Neutrophil (primary cell): ENCODE measurements at regions not wholly inside any gene's neighbourhood (a gene's known extent, or its start where the extent isn't known, plus 50 kb on each side); places are given as distances from the start of the nearest gene placed in this dataset.

Experiments used
- H3K27ac ChIP-seq: fragments of 200-600 bp; sonication (generic); 2 replicates; pipeline ENCODE4 v1.5.1; 2016; ENCODE audit warnings: mild to moderate bottlenecking, moderate library complexity
- H3K27me3 ChIP-seq: fragments of 200-600 bp; sonication (generic); 2 replicates; pipeline ENCODE4 v1.6.0; 2016; ENCODE audit warnings: mild to moderate bottlenecking
- H3K36me3 ChIP-seq: fragments of 200-600 bp; sonication (generic); 2 replicates; pipeline ENCODE4 v1.5.1; 2017
- H3K4me1 ChIP-seq, 2 experiments: fragments of 200-600 bp in 1 of 2; sonication (generic) in 1 of 2; 1 replicate in 1 of 2; 2 replicates in 1 of 2; pipeline versions ENCODE4 v1.5.1 to v1.6.1; 2013 to 2016; ENCODE audit warnings: low read depth in 1 of 2, low read length in 1 of 2, mild to moderate bottlenecking in 1 of 2, moderate library complexity in 1 of 2; ENCODE audit not compliant: control insufficient read depth in 1 of 2, insufficient read depth in 1 of 2
- H3K4me3 ChIP-seq, 2 experiments: fragments of 200-600 bp in 1 of 2; sonication (generic) in 1 of 2; 1 replicate in 1 of 2; 2 replicates in 1 of 2; pipeline ENCODE4 v1.5.1; 2013 to 2016; ENCODE audit warnings: low read depth in 1 of 2, low read length in 1 of 2, mild to moderate bottlenecking in 1 of 2, moderate library complexity in 1 of 2
- H3K9me3 ChIP-seq: fragments of 200-600 bp; sonication (generic); 2 replicates; pipeline ENCODE4 v1.5.1; 2016
- CTCF ChIP-seq: fragments of 200-600 bp; sonication (generic); IDR thresholded peaks from 2 replicates; pipeline ENCODE4 v1.5.1; 2016; ENCODE audit warnings: antibody characterized with exemption

GRCh38 chr9:73011956-73012355, 59.1 kb upstream of the ALDH1A1 start:
- Histone ChIP-seq H3K27ac (no peak overlapping the region), H3K36me3 (no peaks in the 10 kb centered on the region), H3K27me3 (no peaks in the 10 kb centered on the region), H3K9me3 (no peaks in the 10 kb centered on the region), H3K4me1 (peaks cover 0 to 14% of the 10 kb centered on the region in 2 experiments), H3K4me3 (no peak overlapping the region)
- TF ChIP-seq CTCF: no peak

GRCh38 chr9:73011181-73011750, 58.4 kb upstream of the ALDH1A1 start:
- no peaks in the 10 kb centered on the region for H3K9me3 ChIP-seq
- H3K36me3 ChIP-seq: no peaks in the 10 kb centered on the region
- no peak for TF ChIP-seq CTCF
- H3K4me1 ChIP-seq: peaks cover 0 to 14% of the 10 kb centered on the region in 2 experiments
- H3K27ac ChIP-seq: no peak overlapping the region
- no peaks in the 10 kb centered on the region for H3K27me3 ChIP-seq
- no peak overlapping the region for H3K4me3 ChIP-seq

- no peak for TF ChIP-seq CTCF
- no peak overlapping the region for H3K27ac ChIP-seq
These were observed 56.9 kb upstream of the ALDH1A1 start for GRCh38 chr9:73009649-73010288.

DNA sequence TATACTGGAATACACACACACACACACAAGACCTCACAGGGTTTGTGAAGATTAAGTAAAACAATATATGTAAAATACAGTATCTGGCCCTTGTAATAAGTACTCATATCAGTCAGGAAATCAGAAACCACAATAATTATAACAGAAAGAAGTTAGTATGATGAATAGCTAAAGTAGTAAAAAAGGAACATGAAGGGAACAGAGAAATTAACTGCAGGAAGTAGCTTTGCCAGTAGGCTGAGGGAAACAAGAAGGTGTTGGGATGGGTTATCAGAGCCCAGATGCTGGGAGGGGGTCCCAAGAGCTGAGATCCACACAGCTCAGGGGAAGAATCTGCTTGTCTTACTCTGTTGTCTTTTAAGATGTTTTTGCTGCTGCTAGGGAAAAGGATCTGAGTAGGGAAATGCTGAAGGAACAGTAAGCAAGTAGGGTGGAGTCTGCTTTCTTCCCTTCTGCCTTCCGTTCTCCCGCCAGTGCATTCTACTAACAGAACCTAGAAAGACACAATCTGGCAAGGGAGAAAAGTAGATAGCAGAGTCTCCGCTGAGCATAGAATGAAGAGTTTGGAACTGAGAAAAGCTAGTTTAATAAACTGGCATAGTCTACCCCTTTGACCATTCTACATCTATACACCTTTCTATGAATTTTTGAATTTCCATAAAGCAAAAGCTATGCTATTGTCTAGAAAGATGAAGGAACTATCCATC, 55.3 kb upstream of the ALDH1A1 start:
- no peak overlapping the region for H3K4me3 ChIP-seq
- H3K4me1 ChIP-seq: peaks cover 0 to 4% of the 10 kb centered on the region in 2 experiments
- no peak for TF ChIP-seq CTCF
- no peak overlapping the region for H3K27ac ChIP-seq
- no peaks in the 10 kb centered on the region for H3K27me3 ChIP-seq
- H3K36me3 ChIP-seq: no peaks in the 10 kb centered on the region
- no peaks in the 10 kb centered on the region for H3K9me3 ChIP-seq

More at GRCh38 chr9:73009649-73010288, 56.9 kb upstream of the ALDH1A1 start:
- Histone ChIP-seq H3K27me3 (no peaks in the 10 kb centered on the region), H3K4me3 (no peak overlapping the region), H3K36me3 (no peaks in the 10 kb centered on the region), H3K4me1 (peaks cover 0 to 14% of the 10 kb centered on the region in 2 experiments), H3K9me3 (no peaks in the 10 kb centered on the region)

DNA sequence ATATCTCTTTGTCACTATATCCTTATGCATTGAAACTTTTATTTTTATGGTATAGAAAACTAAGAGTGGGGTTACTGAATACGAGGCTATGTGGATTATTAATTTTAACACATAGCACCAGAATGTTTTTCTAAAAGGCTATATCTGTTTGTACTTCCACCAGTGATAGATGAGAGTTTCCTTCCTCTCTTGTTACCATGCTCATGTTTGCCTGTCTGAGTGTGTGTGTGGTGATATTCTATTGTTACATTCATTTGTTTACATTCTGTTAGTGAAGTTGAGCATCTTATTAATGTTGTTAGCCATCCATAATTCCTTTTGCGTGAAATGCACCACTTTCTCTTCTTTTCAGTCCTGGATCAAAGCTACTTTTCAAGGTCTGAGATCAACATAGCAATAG, 54.1 kb upstream of the ALDH1A1 start:
- Histone ChIP-seq H3K9me3 (no peaks in the 10 kb centered on the region), H3K36me3 (no peaks in the 10 kb centered on the region), H3K4me3 (no peak overlapping the region), H3K27ac (no peak overlapping the region), H3K27me3 (no peaks in the 10 kb centered on the region), H3K4me1 (peaks cover 0 to 4% of the 10 kb centered on the region in 2 experiments)
- TF ChIP-seq CTCF: no peak
